ENCODE measurements at regions not wholly inside any gene's neighbourhood (a gene's known extent, or its start where the extent isn't known, plus 50 kb on each side); places are given as distances from the start of the nearest gene placed in this dataset.

DNA sequence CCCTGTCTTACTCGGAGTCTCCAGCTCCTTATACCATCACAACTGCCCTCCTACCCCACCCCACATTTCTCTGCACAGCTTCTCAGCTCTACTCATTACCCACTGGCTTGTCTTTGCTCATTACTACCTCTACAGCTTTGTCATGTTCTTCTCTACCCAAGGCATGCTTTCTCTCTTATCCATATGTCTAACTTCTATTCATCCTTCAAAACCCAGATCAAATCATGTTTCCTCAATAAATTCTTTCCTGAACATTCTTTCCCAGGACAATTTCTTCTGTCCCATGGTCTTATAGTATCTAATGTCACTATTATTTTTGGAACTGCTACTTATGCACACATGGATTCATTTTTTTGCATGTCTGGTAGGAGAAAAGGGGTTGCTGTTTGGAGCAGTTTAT lies 231.4 kb downstream of the PTEN start:
- Histone ChIP-seq H3K4me1 (ENCODE audit: control insufficient read depth in 1 of 2, insufficient read depth in 1 of 2, low read depth in 1 of 2, low read length in 1 of 2) (peaks cover 98 to 99% of the 10 kb centered on the region in 2 experiments), H3K36me3 (peaks cover 20% of the 10 kb centered on the region), H3K27ac (peak overlapping the region; percentile 96), H3K9me3 (no peaks in the 10 kb centered on the region), H3K27me3 (no peaks in the 10 kb centered on the region), H3K4me3 (ENCODE audit: low read depth in 1 of 2, low read length in 1 of 2) (peak overlapping the region in 1 of 2 experiments; percentile 1)
- TF ChIP-seq, protein P1, sequence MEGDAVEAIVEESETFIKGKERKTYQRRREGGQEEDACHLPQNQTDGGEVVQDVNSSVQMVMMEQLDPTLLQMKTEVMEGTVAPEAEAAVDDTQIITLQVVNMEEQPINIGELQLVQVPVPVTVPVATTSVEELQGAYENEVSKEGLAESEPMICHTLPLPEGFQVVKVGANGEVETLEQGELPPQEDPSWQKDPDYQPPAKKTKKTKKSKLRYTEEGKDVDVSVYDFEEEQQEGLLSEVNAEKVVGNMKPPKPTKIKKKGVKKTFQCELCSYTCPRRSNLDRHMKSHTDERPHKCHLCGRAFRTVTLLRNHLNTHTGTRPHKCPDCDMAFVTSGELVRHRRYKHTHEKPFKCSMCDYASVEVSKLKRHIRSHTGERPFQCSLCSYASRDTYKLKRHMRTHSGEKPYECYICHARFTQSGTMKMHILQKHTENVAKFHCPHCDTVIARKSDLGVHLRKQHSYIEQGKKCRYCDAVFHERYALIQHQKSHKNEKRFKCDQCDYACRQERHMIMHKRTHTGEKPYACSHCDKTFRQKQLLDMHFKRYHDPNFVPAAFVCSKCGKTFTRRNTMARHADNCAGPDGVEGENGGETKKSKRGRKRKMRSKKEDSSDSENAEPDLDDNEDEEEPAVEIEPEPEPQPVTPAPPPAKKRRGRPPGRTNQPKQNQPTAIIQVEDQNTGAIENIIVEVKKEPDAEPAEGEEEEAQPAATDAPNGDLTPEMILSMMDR (IDR thresholded peaks at IDR 0.05) = no peak

DNA sequence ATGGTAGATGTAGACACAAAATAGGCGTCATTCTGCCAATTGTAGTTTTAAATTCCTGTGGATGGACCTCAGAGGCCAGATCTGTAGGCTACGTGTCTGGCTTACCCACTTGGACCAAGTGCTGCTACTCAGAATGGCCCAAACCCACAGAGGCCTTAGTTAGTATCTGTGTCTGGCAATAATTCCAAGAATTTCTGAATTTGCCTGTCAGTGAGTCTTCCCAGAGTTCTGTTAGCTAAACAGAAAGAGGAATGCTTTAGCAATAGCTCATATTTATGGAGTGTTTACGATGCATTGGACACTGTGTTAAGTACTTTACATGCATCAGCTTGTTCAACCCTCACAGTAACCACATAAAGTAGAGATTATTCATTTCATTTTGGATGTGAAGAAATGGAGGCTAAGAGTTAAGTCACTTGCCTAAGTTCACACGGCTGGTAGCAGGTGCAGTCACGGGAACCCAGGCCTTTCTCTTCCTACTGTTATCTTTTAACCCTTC lies 231.8 kb downstream of the PTEN start:
- peaks cover 20% of the 10 kb centered on the region for H3K36me3 ChIP-seq
- H3K27ac ChIP-seq = peak overlapping the region; percentile 96
- no peaks in the 10 kb centered on the region for H3K27me3 ChIP-seq
- no peaks in the 10 kb centered on the region for H3K9me3 ChIP-seq
- TF ChIP-seq, protein P1 (IDR thresholded peaks at IDR 0.05) = no peak
- H3K4me3 ChIP-seq (ENCODE audit: low read depth in 1 of 2, low read length in 1 of 2) = no peak overlapping the region
- peaks cover 98% of the 10 kb centered on the region in 2 experiments for H3K4me1 ChIP-seq (ENCODE audit: control insufficient read depth in 1 of 2, insufficient read depth in 1 of 2, low read depth in 1 of 2, low read length in 1 of 2)

DNA sequence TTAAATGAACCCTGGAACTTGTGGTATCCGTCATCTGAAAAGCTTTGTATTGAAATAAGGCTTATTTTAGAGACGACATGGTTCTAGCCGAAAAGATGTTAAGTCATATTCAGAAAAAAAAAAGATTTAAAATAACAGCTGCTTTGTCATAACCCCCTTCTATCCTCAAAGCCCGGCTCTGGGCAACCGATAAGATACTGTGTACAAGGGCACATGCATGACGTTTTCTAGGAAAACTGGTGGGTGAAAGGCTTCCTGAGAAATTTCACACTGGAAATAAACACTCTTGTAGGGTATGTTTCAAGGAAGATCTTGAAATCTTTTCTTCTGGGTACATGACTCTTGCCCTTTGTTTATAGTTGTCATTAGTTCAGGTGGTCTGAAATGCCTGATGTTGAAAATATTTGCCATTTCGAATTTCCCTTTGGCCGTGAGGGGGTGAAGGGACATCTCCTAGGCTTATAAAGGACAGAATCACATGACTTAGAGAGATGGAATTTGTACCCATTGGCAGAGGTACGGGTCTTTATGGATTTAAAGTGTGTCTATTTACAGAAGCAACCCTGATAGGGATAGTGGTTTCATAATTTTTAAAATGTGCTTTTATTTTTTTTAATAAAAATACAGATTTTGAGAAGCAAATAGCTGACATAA lies 232.5 kb downstream of the PTEN start:
- Histone ChIP-seq H3K4me1 (ENCODE audit: control insufficient read depth in 1 of 2, insufficient read depth in 1 of 2, low read depth in 1 of 2, low read length in 1 of 2) (peaks cover 97 to 98% of the 10 kb centered on the region in 2 experiments), H3K9me3 (no peaks in the 10 kb centered on the region), H3K27me3 (no peaks in the 10 kb centered on the region), H3K4me3 (ENCODE audit: low read depth in 1 of 2, low read length in 1 of 2) (no peak overlapping the region), H3K27ac (peak overlapping the region; percentile 96), H3K36me3 (peaks cover 20% of the 10 kb centered on the region)
- TF ChIP-seq, protein P1 (IDR thresholded peaks at IDR 0.05) = no peak

DNA sequence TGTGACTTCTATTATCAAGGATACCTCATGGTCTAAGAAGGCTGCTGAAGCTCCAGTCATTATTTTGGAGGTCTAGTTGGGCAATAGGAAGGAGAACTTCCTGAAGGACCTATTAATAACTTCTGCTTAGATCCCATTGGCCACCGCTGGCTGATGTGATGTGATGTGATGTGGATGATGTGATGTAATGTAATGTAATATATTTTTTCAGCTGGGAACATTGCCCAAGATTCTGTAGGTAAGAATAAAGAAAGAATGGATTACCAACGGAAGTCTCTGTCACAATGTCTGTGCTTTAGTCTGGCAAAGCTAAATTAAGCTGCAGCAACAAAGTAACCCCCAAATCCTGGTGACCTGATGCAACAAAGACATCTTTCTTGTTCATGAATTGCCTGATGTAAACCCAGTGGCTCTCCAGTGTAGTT lies 233.7 kb downstream of the PTEN start:
- H3K4me1 ChIP-seq (ENCODE audit: control insufficient read depth in 1 of 2, insufficient read depth in 1 of 2, low read depth in 1 of 2, low read length in 1 of 2) = peaks cover 97 to 98% of the 10 kb centered on the region in 2 experiments
- no peaks in the 10 kb centered on the region for H3K9me3 ChIP-seq
- H3K27ac ChIP-seq = peak overlapping the region; percentile 96
- peaks cover 20% of the 10 kb centered on the region for H3K36me3 ChIP-seq
- TF ChIP-seq, protein P1 (IDR thresholded peaks at IDR 0.05) = peak; percentile 57
- H3K4me3 ChIP-seq (ENCODE audit: low read depth in 1 of 2, low read length in 1 of 2) = peak overlapping the region; percentile 20 to 33
- no peaks in the 10 kb centered on the region for H3K27me3 ChIP-seq

DNA sequence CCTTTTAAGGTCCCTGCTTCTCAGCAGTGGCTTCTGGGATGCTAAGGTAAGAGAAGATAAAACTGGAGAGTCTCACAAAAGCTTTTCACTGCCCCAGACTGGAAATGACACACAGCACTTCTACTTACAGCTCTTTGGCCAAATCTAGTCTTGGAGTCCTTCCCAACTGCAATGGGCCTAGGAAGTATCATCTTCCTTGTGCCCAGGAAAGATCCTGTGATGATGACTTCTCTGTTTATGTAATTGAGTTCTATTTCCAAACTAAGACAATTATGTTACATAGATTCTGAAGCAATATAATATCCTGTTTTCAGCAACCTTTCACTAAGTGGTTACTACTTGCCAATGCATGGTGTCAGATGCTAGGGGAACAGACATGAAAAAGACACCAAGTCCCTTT lies 234.1 kb downstream of the PTEN start:
- Histone ChIP-seq H3K27ac (peak overlapping the region; percentile 96), H3K27me3 (no peaks in the 10 kb centered on the region), H3K4me1 (ENCODE audit: control insufficient read depth in 1 of 2, insufficient read depth in 1 of 2, low read depth in 1 of 2, low read length in 1 of 2) (peaks cover 97 to 98% of the 10 kb centered on the region in 2 experiments), H3K9me3 (no peaks in the 10 kb centered on the region), H3K4me3 (ENCODE audit: low read depth in 1 of 2, low read length in 1 of 2) (peak overlapping the region; percentile 20 to 33), H3K36me3 (peaks cover 19% of the 10 kb centered on the region)
- TF ChIP-seq, protein P1 (IDR thresholded peaks at IDR 0.05) = no peak
